H9 (cell line): ENCODE measurements at regions not wholly inside any gene's neighbourhood (a gene's known extent, or its start where the extent isn't known, plus 50 kb on each side); places are given as distances from the start of the nearest gene placed in this dataset.
A peak's percentile ranks its signal among the peaks of the same experiment; 100 is the strongest.

Experiments
- DNase-seq: peaks from one replicate; pipeline ENCODE4 v3.0.0-alpha.2; 2017
- H2AFZ ChIP-seq: one replicate; pipeline ENCODE4 v1.6.1; 2013; ENCODE audit warnings: mild to moderate bottlenecking, low read length, control low read depth, moderate library complexity
- H2AK5ac ChIP-seq: 2 replicates; pipeline ENCODE4 v1.6.1; 2013; ENCODE audit warnings: low read length, control low read depth, mixed read lengths; ENCODE audit not compliant: insufficient read length
- H2BK120ac ChIP-seq: one replicate; pipeline ENCODE4 v1.6.1; 2013; ENCODE audit warnings: low read depth, mild to moderate bottlenecking, low read length, control low read depth, inconsistent platforms; ENCODE audit not compliant: poor library complexity, severe bottlenecking
- H2BK12ac ChIP-seq: 2 replicates; pipeline ENCODE4 v1.6.1; 2013; ENCODE audit warnings: low read length, control low read depth, mixed read lengths, low read depth; ENCODE audit not compliant: insufficient read length
- H2BK15ac ChIP-seq: 2 replicates; pipeline ENCODE4 v1.6.1; 2013; ENCODE audit warnings: low read depth, low read length, control low read depth
- H2BK20ac ChIP-seq: one replicate; pipeline ENCODE4 v1.6.1; 2013; ENCODE audit warnings: low read depth, mild to moderate bottlenecking, low read length, control low read depth, inconsistent platforms; ENCODE audit not compliant: poor library complexity, severe bottlenecking
- H2BK5ac ChIP-seq: 2 replicates; pipeline ENCODE4 v1.6.1; 2013; ENCODE audit warnings: low read length, control low read depth, mixed read lengths; ENCODE audit not compliant: insufficient read length
- H3K14ac ChIP-seq: 2 replicates; pipeline ENCODE4 v1.6.1; 2013; ENCODE audit warnings: low read length, control low read depth; ENCODE audit not compliant: insufficient read depth
- H3K18ac ChIP-seq: 2 replicates; pipeline ENCODE4 v1.6.1; 2013; ENCODE audit warnings: low read depth, mild to moderate bottlenecking, mixed read lengths, low read length, control low read depth; ENCODE audit not compliant: insufficient read length
- H3K23ac ChIP-seq: 2 replicates; pipeline ENCODE4 v1.6.1; 2013; ENCODE audit warnings: low read length, control low read depth, mixed read lengths, low read depth; ENCODE audit not compliant: insufficient read length
- H3K23me2 ChIP-seq: 2 replicates; pipeline ENCODE4 v1.6.1; 2013; ENCODE audit warnings: low read depth, mild to moderate bottlenecking, mixed read lengths, low read length, control low read depth; ENCODE audit not compliant: insufficient read length, poor library complexity, severe bottlenecking
- H3K27ac ChIP-seq: 2 replicates; pipeline ENCODE4 v1.5.1; 2013; ENCODE audit warnings: low read length, control low read depth, mixed read lengths, low read depth; ENCODE audit not compliant: insufficient read length
- H3K27me3 ChIP-seq: 2 replicates; pipeline ENCODE4 v1.6.1; 2013; ENCODE audit warnings: low read length, control low read depth, inconsistent platforms; ENCODE audit not compliant: insufficient read depth
- H3K4ac ChIP-seq: 2 replicates; pipeline ENCODE4 v1.6.1; 2013; ENCODE audit warnings: low read depth, mild to moderate bottlenecking, control low read depth, inconsistent platforms, low read length, moderate library complexity
- H3K4me1 ChIP-seq: 2 replicates; pipeline ENCODE4 v1.6.1; 2013; ENCODE audit warnings: low read length, control low read depth, inconsistent platforms; ENCODE audit not compliant: insufficient read depth
- H3K4me2 ChIP-seq: 2 replicates; pipeline ENCODE4 v1.6.1; 2013; ENCODE audit warnings: low read length, control low read depth, mixed read lengths; ENCODE audit not compliant: insufficient read length, insufficient read depth
- H3K56ac ChIP-seq: 2 replicates; pipeline ENCODE4 v1.6.1; 2013; ENCODE audit warnings: low read depth, mild to moderate bottlenecking, mixed read lengths, low read length, control low read depth; ENCODE audit not compliant: insufficient read length
- H3K79me1 ChIP-seq: 2 replicates; pipeline ENCODE4 v1.6.1; 2013; ENCODE audit warnings: low read depth, mild to moderate bottlenecking, moderate library complexity, low read length, control low read depth, inconsistent platforms; ENCODE audit not compliant: insufficient read depth, poor library complexity, severe bottlenecking
- H3K79me2 ChIP-seq: 2 replicates; pipeline ENCODE4 v1.6.1; 2013; ENCODE audit warnings: low read length, control low read depth, inconsistent platforms; ENCODE audit not compliant: insufficient read depth
- H3K9ac ChIP-seq: 2 replicates; pipeline ENCODE4 v1.6.1; 2013; ENCODE audit warnings: low read length, control low read depth, mixed read lengths; ENCODE audit not compliant: insufficient read length; ENCODE audit errors: extremely low read depth
- H3K9me3 ChIP-seq: one replicate; pipeline ENCODE4 v1.6.1; 2013; ENCODE audit warnings: low read depth, low read length, inconsistent platforms; ENCODE audit not compliant: control insufficient read depth
- H3T11ph ChIP-seq: one replicate; pipeline ENCODE4 v1.6.1; 2013; ENCODE audit warnings: mild to moderate bottlenecking, low read length, control low read depth, inconsistent platforms
- H4K20me1 ChIP-seq: one replicate; pipeline ENCODE4 v1.6.1; 2013; ENCODE audit not compliant: control insufficient read depth, insufficient read length, insufficient read depth
- H4K5ac ChIP-seq: 2 replicates; pipeline ENCODE4 v1.6.1; 2013; ENCODE audit warnings: low read depth, mild to moderate bottlenecking, mixed read lengths, low read length, control low read depth; ENCODE audit not compliant: insufficient read length
- H4K8ac ChIP-seq: replicated peaks from 2 replicates; pipeline ENCODE4 v1.6.1; 2013; ENCODE audit warnings: low read length, control low read depth, mixed read lengths, low read depth; ENCODE audit not compliant: insufficient read length
- H4K91ac ChIP-seq: 2 replicates; pipeline ENCODE4 v1.6.1; 2013; ENCODE audit warnings: low read depth, mild to moderate bottlenecking, moderate library complexity, mixed read lengths, low read length, control low read depth; ENCODE audit not compliant: insufficient read length
- H3K27ac Mint-ChIP-seq, 3 experiments: 2 replicates in 2 of 3; 3 replicates in 1 of 3; pipeline ENCODE4 v1.8.0; 2020 to 2021; ENCODE audit warnings: mixed read lengths in 3 of 3, mild to moderate bottlenecking in 1 of 3, moderate library complexity in 1 of 3
- H3K27me3 Mint-ChIP-seq: 2 replicates; pipeline ENCODE4 v1.8.0; 2021; ENCODE audit warnings: low read depth, mild to moderate bottlenecking, moderate library complexity, mixed read lengths
- H3K36me3 Mint-ChIP-seq, 3 experiments: 2 replicates in 2 of 3; 3 replicates in 1 of 3; pipeline ENCODE4 v1.8.0; 2020 to 2021; ENCODE audit warnings: low read depth in 3 of 3, mixed read lengths in 3 of 3; ENCODE audit not compliant: insufficient read depth in 1 of 3
- H3K4me1 Mint-ChIP-seq, 2 experiments: 2 replicates each; pipeline ENCODE4 v1.8.0; 2020; ENCODE audit warnings: mixed read lengths in 2 of 2
- H3K4me3 Mint-ChIP-seq, 2 experiments: 2 replicates in 1 of 2; 3 replicates in 1 of 2; pipeline ENCODE4 v1.8.0; 2020 to 2021; ENCODE audit warnings: mild to moderate bottlenecking in 2 of 2, mixed read lengths in 2 of 2, moderate library complexity in 1 of 2
- H3K9me3 Mint-ChIP-seq, 2 experiments: 2 replicates in 1 of 2; 3 replicates in 1 of 2; pipeline ENCODE4 v1.8.0; 2020; ENCODE audit warnings: mild to moderate bottlenecking in 2 of 2, mixed read lengths in 2 of 2, moderate library complexity in 1 of 2
- WGBS: extraction: QIAGEN DNeasy Blood & Tissue Kit; methylation state at CpG from one replicate; pipeline ENCODE4 v1.1.7; 2013; ENCODE audit warnings: missing lambda C conversion rate, low lambda C conversion rate, mixed read lengths; ENCODE audit not compliant: insufficient read length; ENCODE audit errors: extremely low coverage; 5-methylcytosine and 5-hydroxymethylcytosine counted together
- TF ChIP-seq, protein P1 (sequence below): fragments of 200-600 bp; sonication (generic); conservative IDR thresholded peaks from 3 replicates; pipeline ENCODE4 v1.8.0; 2021; ENCODE audit warnings: antibody characterized with exemption, mild to moderate bottlenecking

DNA sequence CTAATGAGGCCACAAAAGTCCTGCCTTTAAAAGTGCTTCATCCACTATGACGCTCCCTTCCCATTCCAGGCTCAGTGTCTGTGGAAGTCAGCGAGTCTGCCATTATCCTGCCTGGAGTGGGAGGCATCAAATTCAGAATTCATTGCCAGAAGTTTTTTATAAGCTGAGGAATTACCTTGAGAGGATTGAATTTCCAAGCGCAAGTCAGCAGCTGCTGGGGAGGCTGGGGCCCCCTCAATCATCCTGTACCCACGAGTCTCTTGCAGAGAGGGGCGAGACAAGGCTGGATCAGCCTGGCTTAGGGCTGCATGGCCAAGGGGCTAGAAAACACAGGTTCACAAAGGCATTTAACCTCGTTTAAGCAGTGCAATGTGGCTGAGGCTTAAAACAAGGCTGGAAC lies 170.5 kb upstream of the NOCT start:
- Mint-ChIP-seq H3K27me3 (peaks cover 2% of the 10 kb centered on the region; the same call in 1 of the 2 replicates), H3K27ac (peak overlapping the region in 1 of 3 experiments; percentile 33; a peak in 1 of 7 replicates), H3K36me3 (no peaks in the 10 kb centered on the region), H3K9me3 (no peaks in the 10 kb centered on the region), H3K4me3 (no peak overlapping the region), H3K4me1 (peaks cover 11 to 14% of the 10 kb centered on the region in 2 experiments; a peak in 2 of 4 replicates)
- no peak overlapping the region for H3K23ac ChIP-seq
- H2AK5ac ChIP-seq: no peak overlapping the region
- no peak overlapping the region for H2BK15ac ChIP-seq
- H3T11ph ChIP-seq: no peak overlapping the region
- H2BK12ac ChIP-seq: no peak overlapping the region
- TF ChIP-seq, protein P1, sequence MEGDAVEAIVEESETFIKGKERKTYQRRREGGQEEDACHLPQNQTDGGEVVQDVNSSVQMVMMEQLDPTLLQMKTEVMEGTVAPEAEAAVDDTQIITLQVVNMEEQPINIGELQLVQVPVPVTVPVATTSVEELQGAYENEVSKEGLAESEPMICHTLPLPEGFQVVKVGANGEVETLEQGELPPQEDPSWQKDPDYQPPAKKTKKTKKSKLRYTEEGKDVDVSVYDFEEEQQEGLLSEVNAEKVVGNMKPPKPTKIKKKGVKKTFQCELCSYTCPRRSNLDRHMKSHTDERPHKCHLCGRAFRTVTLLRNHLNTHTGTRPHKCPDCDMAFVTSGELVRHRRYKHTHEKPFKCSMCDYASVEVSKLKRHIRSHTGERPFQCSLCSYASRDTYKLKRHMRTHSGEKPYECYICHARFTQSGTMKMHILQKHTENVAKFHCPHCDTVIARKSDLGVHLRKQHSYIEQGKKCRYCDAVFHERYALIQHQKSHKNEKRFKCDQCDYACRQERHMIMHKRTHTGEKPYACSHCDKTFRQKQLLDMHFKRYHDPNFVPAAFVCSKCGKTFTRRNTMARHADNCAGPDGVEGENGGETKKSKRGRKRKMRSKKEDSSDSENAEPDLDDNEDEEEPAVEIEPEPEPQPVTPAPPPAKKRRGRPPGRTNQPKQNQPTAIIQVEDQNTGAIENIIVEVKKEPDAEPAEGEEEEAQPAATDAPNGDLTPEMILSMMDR: no peak
- H3K4me2 ChIP-seq: no peak overlapping the region
- no peak overlapping the region for H3K4ac ChIP-seq
- no peak overlapping the region for H3K9ac ChIP-seq
- H4K20me1 ChIP-seq: no peaks in the 10 kb centered on the region
- H2BK20ac ChIP-seq: no peak overlapping the region
- H2BK120ac ChIP-seq: no peak overlapping the region
- WGBS: no CpG with 5 or more reads among the region's 6 CpGs
- DNase-seq: no peak
- no peaks in the 10 kb centered on the region for H3K23me2 ChIP-seq
- no peaks in the 10 kb centered on the region for H3K9me3 ChIP-seq
- H4K5ac ChIP-seq: no peak overlapping the region
- H3K79me2 ChIP-seq: no peaks in the 10 kb centered on the region
- H3K27me3 ChIP-seq: no peaks in the 10 kb centered on the region
- H3K79me1 ChIP-seq: no peaks in the 10 kb centered on the region
- no peak overlapping the region for H3K56ac ChIP-seq
- H3K4me1 ChIP-seq: no peaks in the 10 kb centered on the region
- no peak overlapping the region for H2BK5ac ChIP-seq
- no peak overlapping the region for H4K8ac ChIP-seq
- no peak overlapping the region for H2AFZ ChIP-seq
- no peak overlapping the region for H4K91ac ChIP-seq
- H3K18ac ChIP-seq: no peak overlapping the region
- H3K27ac ChIP-seq: no peak overlapping the region
- H3K14ac ChIP-seq: no peak overlapping the region
